GM11168 (cell line): ENCODE measurements at regions not wholly inside any gene's neighbourhood (a gene's known extent, or its start where the extent isn't known, plus 50 kb on each side); places are given as distances from the start of the nearest gene placed in this dataset.

Experiments
- in situ Hi-C: fragments of 300-500 bp; cut with MboI; formaldehyde crosslinking; loops from one replicate; pipeline ENCODE4 v1.12.0; 2022; ENCODE audit warnings: low sequenced_read_pairs; ENCODE audit not compliant: unreplicated experiment

- in situ Hi-C loops: no loop called here
Observed at GRCh38 chr4:8775751-8776355, 95.8 kb downstream of the HMX1 start.

- in situ Hi-C loops: no loop called here
Observed at GRCh38 chr4:8775121-8775520, 96.5 kb downstream of the HMX1 start.

DNA sequence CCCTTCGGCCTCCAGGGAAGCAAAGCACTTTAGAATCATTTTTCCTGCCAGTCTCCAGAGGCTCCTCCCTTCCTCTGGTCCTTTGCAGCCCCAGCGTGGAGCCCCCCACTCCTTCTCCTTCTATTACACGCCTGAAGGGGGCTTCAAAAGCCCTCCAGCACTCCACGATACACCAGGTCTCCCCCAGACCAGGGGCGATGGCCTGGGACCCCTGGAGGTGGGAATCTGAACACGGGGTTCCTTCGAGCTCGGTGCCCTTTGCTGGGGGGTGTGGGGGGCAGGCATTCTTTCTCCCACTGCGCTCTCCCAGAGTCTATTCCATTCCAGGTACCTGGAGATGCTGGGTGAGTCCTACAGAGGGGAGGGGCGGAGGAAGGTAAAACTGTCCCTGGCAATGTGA, 97.6 kb downstream of the HMX1 start:
- in situ Hi-C loops: no loop called here

GRCh38 chr4:8773124-8773931, 98.3 kb downstream of the HMX1 start:
- in situ Hi-C loops: no loop called here

DNA sequence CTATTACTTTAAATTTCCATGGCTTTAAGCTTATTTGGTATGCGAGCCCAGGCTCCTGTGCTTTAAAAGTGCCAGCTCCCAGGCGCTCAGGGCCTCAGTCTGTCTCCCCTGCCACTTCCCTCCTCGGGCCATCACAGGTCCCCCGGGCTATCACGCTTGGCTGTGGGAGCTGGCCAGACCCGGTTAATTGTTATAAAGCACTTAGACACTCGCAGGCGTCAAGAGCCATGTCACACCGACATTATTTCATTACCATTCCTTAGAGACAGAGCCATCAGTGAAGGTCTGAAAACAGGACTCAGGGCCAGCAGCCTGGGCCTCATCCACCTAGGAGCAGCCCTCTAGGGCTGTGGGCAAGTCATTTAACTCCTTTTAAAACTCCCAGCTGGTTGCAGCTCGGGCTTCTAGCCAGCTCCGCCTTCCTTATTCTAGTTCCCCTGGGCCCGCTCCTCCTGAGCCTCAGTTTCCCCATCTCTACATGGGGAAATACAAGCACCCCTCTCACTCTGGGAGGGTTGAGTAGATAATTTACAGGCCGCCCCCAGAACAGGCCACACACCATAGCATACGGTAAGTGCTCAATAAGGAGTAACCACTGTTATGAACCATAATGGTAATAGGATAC, 99.0 kb downstream of the HMX1 start:
- in situ Hi-C loops: no loop called here

DNA sequence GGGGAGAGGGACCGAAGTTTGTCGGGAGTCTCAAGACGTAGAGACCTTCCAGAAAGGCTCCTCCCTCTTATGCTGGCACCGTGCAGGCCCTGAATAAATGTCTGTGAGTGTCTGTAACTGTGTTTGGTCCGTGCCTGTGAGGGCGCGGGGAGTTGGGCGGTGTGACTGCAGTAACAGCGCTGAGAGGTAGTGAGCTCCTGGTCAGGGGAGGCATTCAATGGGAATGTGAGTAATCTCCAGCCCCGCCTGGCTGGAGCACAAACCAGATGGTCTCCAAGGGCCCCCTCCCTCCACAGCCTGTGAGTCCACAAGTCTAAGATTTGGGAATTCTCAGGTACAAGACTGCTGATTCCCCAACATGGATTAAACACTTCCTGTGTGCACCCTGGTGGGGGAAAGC, 100.0 kb downstream of the HMX1 start:
- in situ Hi-C loops: no loop called here

DNA sequence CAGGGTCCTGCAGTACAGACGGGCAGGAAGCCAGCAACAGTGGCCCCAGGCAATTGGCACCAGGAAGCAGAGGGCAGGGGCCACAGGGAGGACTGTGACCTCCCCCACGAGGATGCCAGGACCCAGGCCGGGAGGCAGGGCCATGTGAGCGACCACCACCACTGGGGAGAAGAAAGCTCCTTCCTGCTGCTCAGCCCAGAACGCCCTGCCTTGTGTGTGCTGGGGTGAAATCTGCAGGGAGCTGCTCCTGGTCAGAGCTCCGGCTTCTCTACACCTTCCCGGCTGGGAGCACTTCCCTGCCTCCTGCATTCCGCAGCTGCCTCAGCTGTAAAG, 100.4 kb downstream of the HMX1 start:
- in situ Hi-C loops: no loop called here

DNA sequence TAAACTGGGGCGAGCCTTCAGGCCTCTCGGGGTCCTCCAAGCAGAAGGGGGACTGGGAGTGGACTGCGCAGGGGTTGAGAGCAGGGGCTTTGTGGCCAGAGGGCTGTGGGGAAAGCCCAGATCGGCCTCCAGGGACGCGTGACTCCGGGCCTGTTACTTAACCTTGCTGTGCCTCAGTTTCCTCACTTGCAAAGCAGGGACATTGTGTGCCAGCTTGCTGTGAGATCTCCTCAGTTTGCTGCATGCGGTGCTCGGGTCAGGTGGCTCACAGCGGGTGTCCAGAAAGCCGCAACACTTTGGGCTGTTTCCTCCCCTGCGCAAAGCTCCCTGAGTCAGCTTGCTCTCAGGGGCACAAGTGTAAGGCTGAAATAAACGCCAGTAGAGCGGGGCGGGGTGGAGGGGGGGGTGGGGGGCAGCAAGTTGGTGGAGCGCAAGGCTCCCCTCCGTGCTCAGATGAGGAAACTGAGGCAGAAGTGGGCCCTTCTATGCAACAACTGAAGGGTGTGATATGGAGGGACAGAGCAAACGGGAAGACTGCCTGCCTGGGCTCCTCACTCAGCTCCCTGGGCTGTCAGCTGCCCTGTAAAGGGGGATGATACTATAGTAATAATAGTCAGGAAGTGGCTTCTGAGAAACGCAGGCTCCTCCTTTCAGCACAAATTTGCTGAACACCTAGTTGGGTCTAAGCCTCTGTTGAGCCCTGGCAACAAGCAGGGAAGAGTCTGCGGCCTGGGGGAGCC, 101.0 kb downstream of the HMX1 start:
- in situ Hi-C loops: no loop called here

- in situ Hi-C loops: no loop called here
Observed at GRCh38 chr4:8769645-8770517, 101.8 kb downstream of the HMX1 start.

GRCh38 chr4:8768357-8768999, 103.2 kb downstream of the HMX1 start:
- in situ Hi-C loops: no loop called here

GRCh38 chr4:8766610-8767009, 105.0 kb downstream of the HMX1 start:
- in situ Hi-C loops: no loop called here

- in situ Hi-C loops: no loop called here
Observed at GRCh38 chr4:8765631-8766590, 105.7 kb downstream of the HMX1 start.

DNA sequence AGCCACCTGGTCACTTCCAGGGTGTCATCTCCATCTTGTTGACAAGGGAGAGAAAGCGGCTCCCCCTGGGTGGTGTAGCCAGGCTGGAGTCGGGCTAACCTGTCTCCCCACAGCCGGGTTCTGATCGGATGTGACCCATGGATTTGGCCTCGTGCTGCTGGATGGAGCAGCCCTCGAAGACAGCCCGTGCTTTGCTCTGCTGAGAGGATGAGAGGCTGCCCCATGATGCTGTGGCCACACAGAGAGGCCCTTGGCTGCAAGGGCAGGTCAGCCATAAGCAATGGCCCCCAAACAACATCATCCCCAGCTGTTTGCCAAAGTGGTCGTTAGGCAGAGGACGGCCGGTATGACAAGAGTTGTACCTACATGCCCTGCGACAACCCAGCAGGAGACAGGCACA, 106.6 kb downstream of the HMX1 start:
- in situ Hi-C loops: no loop called here

DNA sequence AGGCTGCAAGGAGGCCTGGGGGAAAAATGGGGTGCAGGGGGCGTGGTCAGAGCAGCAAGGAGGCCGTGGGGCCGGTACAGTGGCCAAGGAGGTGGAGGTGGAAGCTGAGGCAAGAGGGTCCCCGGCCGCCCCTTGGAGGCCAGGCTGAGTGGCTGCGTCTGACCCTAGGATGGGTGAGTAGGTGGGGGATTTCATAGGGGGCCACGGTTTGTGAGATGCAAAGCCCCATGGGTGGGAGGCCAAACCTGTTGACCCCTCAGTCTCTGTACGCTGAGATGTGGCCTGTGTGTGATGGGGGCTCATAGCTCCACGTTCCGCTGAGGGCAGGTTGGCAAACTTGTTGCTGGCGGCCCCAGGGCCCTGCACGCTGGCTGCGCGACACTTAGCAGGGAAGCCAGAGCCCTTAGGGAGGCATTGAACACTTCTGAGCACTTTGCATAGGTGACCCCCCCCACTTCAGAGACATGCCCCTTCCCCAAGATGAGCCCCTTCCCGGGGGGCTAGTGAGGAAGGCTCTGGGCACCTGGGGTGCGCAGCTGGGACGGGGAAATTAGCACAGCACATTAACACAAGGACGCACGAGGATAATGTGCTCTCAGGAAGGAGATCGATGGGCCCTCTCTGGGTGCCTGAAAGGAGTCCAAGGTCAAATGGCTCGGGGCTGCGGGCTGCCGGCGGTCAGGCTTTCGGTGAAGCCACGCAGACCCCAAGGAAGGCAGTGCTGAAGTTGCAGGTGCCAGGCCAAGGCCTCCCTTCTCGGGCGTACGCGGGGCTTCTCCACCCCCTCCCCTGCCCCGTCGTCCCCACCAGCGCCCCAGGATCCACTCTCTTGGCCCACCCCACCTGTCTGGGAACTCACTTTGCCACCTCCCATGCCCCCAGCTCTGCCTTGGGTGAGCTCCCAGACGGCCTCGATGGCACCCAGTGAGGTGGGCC, 107.4 kb downstream of the HMX1 start:
- in situ Hi-C loops: no loop called here

GRCh38 chr4:8762951-8763735, 108.5 kb downstream of the HMX1 start:
- in situ Hi-C loops: no loop called here

DNA sequence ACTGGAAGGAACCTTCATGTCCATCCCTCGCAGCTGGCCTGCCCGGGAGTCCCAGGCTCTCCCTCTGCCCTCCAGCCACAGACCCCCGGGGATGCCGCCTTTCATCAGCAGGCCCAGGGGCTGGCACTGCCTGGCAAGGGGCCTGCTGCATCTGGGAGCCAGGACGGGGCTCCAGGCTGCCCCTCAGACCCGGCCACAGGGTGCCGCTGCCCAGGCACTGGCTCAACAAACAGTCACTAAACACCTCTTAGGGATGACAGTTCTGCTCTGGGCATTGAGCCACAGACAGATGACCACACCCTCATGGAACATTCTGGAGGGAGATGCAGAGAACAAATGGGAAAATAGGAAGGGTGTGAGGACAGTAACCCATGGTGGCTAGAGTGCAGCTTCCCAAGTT, 109.3 kb downstream of the HMX1 start:
- in situ Hi-C loops: no loop called here

- in situ Hi-C loops: no loop called here
Observed at GRCh38 chr4:8761824-8762205, 109.8 kb downstream of the HMX1 start.
